GM12878 (cell line): ENCODE measurements at regions not wholly inside any gene's neighbourhood (a gene's known extent, or its start where the extent isn't known, plus 50 kb on each side); places are given as distances from the start of the nearest gene placed in this dataset.
A peak's percentile ranks its signal among the peaks of the same experiment; 100 is the strongest.

Source experiments
- ATAC-seq: fragments of 200-7000 bp; cut with Tn5 transposase; 3 replicates; pipeline ENCODE4 v1.9.1; 2020; ENCODE audit warnings: mild to moderate bottlenecking, moderate library complexity
- BruUV-seq: library from RNA; stranded (reverse); fragments of 400-500 nt; replicated peaks from 2 replicates; lab custom pipeline; 2021; lab: Mats Ljungman, UMichigan
- CTCF ChIA-PET: fragments of 300-600 bp; sonication (Branson Sonifier 250); formaldehyde crosslinking; extraction: SDS; loops from one replicate; lab custom pipeline; 2021; ENCODE audit warnings: inconsistent platforms; lab: Yijun Ruan, JAX
- POLR2A ChIA-PET: fragments of 350-600 bp; formaldehyde crosslinking; extraction: SDS; loops from one replicate; lab custom pipeline; 2021; ENCODE audit warnings: inconsistent platforms; lab: Charles Lee
- RAD21 ChIA-PET: fragments of 300-600 bp; sonication (Branson Sonifier 250); formaldehyde crosslinking; loops from one replicate; lab custom pipeline; 2023; ENCODE audit warnings: antibody characterized with exemption; ENCODE audit not compliant: unreplicated experiment; lab: Charles Lee
- SMC1A ChIA-PET: fragments of 300-600 bp; sonication (Branson Sonifier 250); formaldehyde crosslinking; loops from one replicate; lab custom pipeline; 2023; ENCODE audit not compliant: unreplicated experiment, uncharacterized antibody; lab: Charles Lee
- DNase-seq: peaks from one replicate; pipeline ENCODE4 v3.0.0-alpha.2; 2011; ENCODE audit warnings: low read depth, low spot score
- FAIRE-seq: peaks from 3 replicates; lab custom pipeline; 2011; peaks lifted over from hg19 to GRCh38; lab: Jason Lieb, UNC
- H2AFZ ChIP-seq: 2 replicates; pipeline ENCODE4 v1.6.0; 2011; ENCODE audit warnings: low read depth, low read length, control low read depth; ENCODE audit not compliant: control insufficient read depth
- H3K27ac ChIP-seq: 2 replicates; pipeline ENCODE4 v1.5.1; 2011; ENCODE audit warnings: control low read depth; ENCODE audit not compliant: control insufficient read depth, insufficient read depth
- H3K27me3 ChIP-seq, 2 experiments: replicated peaks in 1 of 2; 2 replicates each; pipeline versions ENCODE4 v1.6.0 to v1.6.1; 2011; ENCODE audit warnings: low read length in 1 of 2; ENCODE audit not compliant: control insufficient read depth in 2 of 2, insufficient read depth in 2 of 2
- H3K36me3 ChIP-seq, 2 experiments: 2 replicates each; pipeline ENCODE4 v1.5.1; 2011; ENCODE audit warnings: low read length in 1 of 2; ENCODE audit not compliant: control insufficient read depth in 2 of 2, insufficient read depth in 2 of 2
- H3K4me1 ChIP-seq: 2 replicates; pipeline ENCODE4 v1.6.1; 2011; ENCODE audit warnings: mild to moderate bottlenecking, low read length, moderate library complexity, mixed read lengths; ENCODE audit not compliant: control insufficient read depth, insufficient read depth
- H3K4me2 ChIP-seq: 2 replicates; pipeline ENCODE4 v1.6.0; 2011; ENCODE audit warnings: control low read depth; ENCODE audit not compliant: control insufficient read depth, insufficient read depth
- H3K4me3 ChIP-seq: fragments of 200-600 bp; sonication (generic); 2 replicates; pipeline ENCODE4 v1.5.1; 2016
- H3K79me2 ChIP-seq: 2 replicates; pipeline ENCODE4 v1.6.0; 2011; ENCODE audit warnings: low read length; ENCODE audit not compliant: control insufficient read depth, insufficient read depth
- H3K9ac ChIP-seq: 2 replicates; pipeline ENCODE4 v1.8.0; 2011; ENCODE audit warnings: low read length, control low read depth, mixed read lengths; ENCODE audit not compliant: control insufficient read depth, insufficient read depth
- H3K9me3 ChIP-seq: replicated peaks from 3 replicates; pipeline ENCODE4 v1.5.1; 2011; ENCODE audit warnings: mild to moderate bottlenecking, low read length; ENCODE audit not compliant: control insufficient read depth, insufficient read depth
- H4K20me1 ChIP-seq: 2 replicates; pipeline ENCODE4 v1.6.0; 2011; ENCODE audit not compliant: control insufficient read depth, insufficient read depth
- ATF7 ChIP-seq: fragments of 450-650 bp; IDR thresholded peaks from 2 replicates; pipeline ENCODE4 v1.6.1; 2016; ENCODE audit warnings: low read depth, mild to moderate bottlenecking
- HDAC6 ChIP-seq: fragments of 200-600 bp; sonication (generic); IDR thresholded peaks from one replicate; pipeline ENCODE4 v1.8.0; 2017; ENCODE audit warnings: antibody characterized with exemption; ENCODE audit not compliant: unreplicated experiment
- NFYB ChIP-seq: IDR thresholded peaks from 2 replicates; pipeline ENCODE4 v1.6.1; 2011; ENCODE audit warnings: low read depth, mild to moderate bottlenecking, low read length, improper control_type of control experiment, moderate library complexity; ENCODE audit not compliant: insufficient read depth
- NR2C1 ChIP-seq: fragments of 450-650 bp; IDR thresholded peaks from 2 replicates; pipeline ENCODE4 v1.6.1; 2017; ENCODE audit warnings: antibody characterized with exemption, mild to moderate bottlenecking, moderate library complexity
- RAD51 ChIP-seq: fragments of 450-650 bp; IDR thresholded peaks from 2 replicates; pipeline ENCODE4 v1.6.1; 2016; ENCODE audit warnings: moderate library complexity, mild to moderate bottlenecking, inconsistent platforms
- ZBED1 ChIP-seq: IDR thresholded peaks from 2 replicates; pipeline ENCODE4 v1.6.1; 2016; ENCODE audit warnings: borderline replicate concordance
- WGBS: methylation state at CpG from one replicate; pipeline ENCODE4 v1.1.6; 2016; ENCODE audit warnings: low lambda C conversion rate; ENCODE audit not compliant: insufficient replicate concordance, insufficient coverage; ENCODE audit errors: missing lambda C conversion rate; 5-methylcytosine and 5-hydroxymethylcytosine counted together
- in situ Hi-C: fragments of 300-500 bp; cut with MboI; formaldehyde crosslinking; loops from 9 replicates; pipeline ENCODE4 v1.14.3; 2018; ENCODE audit warnings: mixed read lengths
- intact Hi-C: fragments of 100-400 bp; cut with micrococcal nuclease; formaldehyde crosslinking; loops from one replicate; pipeline ENCODE4 v1.14.2; 2022; ENCODE audit not compliant: unreplicated experiment
- TF ChIP-seq, protein P1 (sequence below): fragments of 450-650 bp; formaldehyde crosslinking; IDR thresholded peaks from 2 replicates; pipeline ENCODE4 v1.5.0; 2022; ENCODE audit warnings: mild to moderate bottlenecking, missing genetic modification characterization
- TF ChIP-seq, protein P2 (sequence below): fragments of 150-350 bp; IDR thresholded peaks from 2 replicates; pipeline ENCODE4 v1.6.1; 2016; ENCODE audit warnings: low read depth, low read length
- TF ChIP-seq, protein P3 (sequence below): fragments of 450-650 bp; IDR thresholded peaks from 2 replicates; pipeline ENCODE4 v1.6.1; 2017; ENCODE audit warnings: mild to moderate bottlenecking, moderate library complexity

DNA sequence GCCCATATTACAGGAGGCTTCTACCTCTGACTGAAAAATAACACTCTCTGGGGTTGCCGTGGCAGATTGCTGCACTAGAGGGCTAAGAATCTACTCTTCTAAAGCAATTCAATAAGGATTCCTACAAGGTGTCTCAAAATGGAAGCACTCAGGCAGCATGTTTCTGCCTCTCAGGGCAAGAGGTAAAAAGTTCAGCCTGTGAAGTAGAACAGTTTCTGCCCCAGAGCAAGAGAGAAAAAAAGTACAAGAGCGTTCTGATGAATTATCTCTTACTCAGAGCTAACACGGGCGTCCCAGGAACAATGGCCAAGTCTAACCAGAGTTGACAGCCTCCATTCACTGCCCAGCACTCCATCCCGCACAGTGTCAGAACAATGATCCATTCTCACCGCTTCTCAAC is 71.3 kb upstream of the TES start:
- Histone ChIP-seq H3K4me1 (no peaks in the 10 kb centered on the region), H2AFZ (no peak overlapping the region), H4K20me1 (no peaks in the 10 kb centered on the region), H3K27ac (no peak overlapping the region), H3K36me3 (no peaks in the 10 kb centered on the region), H3K4me2 (no peak overlapping the region), H3K79me2 (no peaks in the 10 kb centered on the region), H3K9me3 (no peaks in the 10 kb centered on the region), H3K4me3 (no peak overlapping the region), H3K9ac (no peak overlapping the region), H3K27me3 (no peaks in the 10 kb centered on the region)
- ChIA-PET SMC1A (interaction anchor here (0.6 to 2.9 kb wide), 16 partner anchors 11 to 453 kb away, joined by 3 to 13 read pairs (median 4); no protein-coding TSS in a partner anchor), RAD21 (interaction anchor here (0.9 to 2.5 kb wide), 10 partner anchors 24 to 452 kb away, joined by 3 to 23 read pairs (median 8); no protein-coding TSS in a partner anchor), POLR2A (interaction anchor here (1.5 kb wide), 1 partner anchor 14 kb away, joined by 3 read pairs; no protein-coding TSS in a partner anchor), CTCF (interaction anchor here (0.7 to 8.3 kb wide), 27 partner anchors 10 to 672 kb away, joined by 3 to 72 read pairs (median 5); no protein-coding TSS in a partner anchor)
- in situ Hi-C loops (loop anchor here (5.0 kb wide), 1 partner anchor 98 kb away; no protein-coding TSS in a partner anchor), intact Hi-C loops (loop anchor here (2.0 to 10.0 kb wide), 2 partner anchors 34 to 446 kb away; no protein-coding TSS in a partner anchor)
- WGBS, result 46% methylated on average over 6 of the region's 6 CpGs
- FAIRE-seq (no peak), ATAC-seq (peak; percentile 20; the same call in 2 of the 3 replicates), DNase-seq (no peak)
- BruUV-seq, result no TSS peak
- TF ChIP-seq, protein P1, sequence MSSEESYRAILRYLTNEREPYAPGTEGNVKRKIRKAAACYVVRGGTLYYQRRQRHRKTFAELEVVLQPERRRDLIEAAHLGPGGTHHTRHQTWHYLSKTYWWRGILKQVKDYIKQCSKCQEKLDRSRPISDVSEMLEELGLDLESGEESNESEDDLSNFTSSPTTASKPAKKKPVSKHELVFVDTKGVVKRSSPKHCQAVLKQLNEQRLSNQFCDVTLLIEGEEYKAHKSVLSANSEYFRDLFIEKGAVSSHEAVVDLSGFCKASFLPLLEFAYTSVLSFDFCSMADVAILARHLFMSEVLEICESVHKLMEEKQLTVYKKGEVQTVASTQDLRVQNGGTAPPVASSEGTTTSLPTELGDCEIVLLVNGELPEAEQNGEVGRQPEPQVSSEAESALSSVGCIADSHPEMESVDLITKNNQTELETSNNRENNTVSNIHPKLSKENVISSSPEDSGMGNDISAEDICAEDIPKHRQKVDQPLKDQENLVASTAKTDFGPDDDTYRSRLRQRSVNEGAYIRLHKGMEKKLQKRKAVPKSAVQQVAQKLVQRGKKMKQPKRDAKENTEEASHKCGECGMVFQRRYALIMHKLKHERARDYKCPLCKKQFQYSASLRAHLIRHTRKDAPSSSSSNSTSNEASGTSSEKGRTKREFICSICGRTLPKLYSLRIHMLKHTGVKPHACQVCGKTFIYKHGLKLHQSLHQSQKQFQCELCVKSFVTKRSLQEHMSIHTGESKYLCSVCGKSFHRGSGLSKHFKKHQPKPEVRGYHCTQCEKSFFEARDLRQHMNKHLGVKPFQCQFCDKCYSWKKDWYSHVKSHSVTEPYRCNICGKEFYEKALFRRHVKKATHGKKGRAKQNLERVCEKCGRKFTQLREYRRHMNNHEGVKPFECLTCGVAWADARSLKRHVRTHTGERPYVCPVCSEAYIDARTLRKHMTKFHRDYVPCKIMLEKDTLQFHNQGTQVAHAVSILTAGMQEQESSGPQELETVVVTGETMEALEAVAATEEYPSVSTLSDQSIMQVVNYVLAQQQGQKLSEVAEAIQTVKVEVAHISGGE, result no peak
- TF ChIP-seq HDAC6 (no peak), ZBED1 (no peak), NFYB (no peak), NR2C1 (no peak), RAD51 (no peak), ATF7 (no peak)
- TF ChIP-seq, protein P2, sequence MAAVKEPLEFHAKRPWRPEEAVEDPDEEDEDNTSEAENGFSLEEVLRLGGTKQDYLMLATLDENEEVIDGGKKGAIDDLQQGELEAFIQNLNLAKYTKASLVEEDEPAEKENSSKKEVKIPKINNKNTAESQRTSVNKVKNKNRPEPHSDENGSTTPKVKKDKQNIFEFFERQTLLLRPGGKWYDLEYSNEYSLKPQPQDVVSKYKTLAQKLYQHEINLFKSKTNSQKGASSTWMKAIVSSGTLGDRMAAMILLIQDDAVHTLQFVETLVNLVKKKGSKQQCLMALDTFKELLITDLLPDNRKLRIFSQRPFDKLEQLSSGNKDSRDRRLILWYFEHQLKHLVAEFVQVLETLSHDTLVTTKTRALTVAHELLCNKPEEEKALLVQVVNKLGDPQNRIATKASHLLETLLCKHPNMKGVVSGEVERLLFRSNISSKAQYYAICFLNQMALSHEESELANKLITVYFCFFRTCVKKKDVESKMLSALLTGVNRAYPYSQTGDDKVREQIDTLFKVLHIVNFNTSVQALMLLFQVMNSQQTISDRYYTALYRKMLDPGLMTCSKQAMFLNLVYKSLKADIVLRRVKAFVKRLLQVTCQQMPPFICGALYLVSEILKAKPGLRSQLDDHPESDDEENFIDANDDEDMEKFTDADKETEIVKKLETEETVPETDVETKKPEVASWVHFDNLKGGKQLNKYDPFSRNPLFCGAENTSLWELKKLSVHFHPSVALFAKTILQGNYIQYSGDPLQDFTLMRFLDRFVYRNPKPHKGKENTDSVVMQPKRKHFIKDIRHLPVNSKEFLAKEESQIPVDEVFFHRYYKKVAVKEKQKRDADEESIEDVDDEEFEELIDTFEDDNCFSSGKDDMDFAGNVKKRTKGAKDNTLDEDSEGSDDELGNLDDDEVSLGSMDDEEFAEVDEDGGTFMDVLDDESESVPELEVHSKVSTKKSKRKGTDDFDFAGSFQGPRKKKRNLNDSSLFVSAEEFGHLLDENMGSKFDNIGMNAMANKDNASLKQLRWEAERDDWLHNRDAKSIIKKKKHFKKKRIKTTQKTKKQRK, result no peak
- TF ChIP-seq, protein P3, sequence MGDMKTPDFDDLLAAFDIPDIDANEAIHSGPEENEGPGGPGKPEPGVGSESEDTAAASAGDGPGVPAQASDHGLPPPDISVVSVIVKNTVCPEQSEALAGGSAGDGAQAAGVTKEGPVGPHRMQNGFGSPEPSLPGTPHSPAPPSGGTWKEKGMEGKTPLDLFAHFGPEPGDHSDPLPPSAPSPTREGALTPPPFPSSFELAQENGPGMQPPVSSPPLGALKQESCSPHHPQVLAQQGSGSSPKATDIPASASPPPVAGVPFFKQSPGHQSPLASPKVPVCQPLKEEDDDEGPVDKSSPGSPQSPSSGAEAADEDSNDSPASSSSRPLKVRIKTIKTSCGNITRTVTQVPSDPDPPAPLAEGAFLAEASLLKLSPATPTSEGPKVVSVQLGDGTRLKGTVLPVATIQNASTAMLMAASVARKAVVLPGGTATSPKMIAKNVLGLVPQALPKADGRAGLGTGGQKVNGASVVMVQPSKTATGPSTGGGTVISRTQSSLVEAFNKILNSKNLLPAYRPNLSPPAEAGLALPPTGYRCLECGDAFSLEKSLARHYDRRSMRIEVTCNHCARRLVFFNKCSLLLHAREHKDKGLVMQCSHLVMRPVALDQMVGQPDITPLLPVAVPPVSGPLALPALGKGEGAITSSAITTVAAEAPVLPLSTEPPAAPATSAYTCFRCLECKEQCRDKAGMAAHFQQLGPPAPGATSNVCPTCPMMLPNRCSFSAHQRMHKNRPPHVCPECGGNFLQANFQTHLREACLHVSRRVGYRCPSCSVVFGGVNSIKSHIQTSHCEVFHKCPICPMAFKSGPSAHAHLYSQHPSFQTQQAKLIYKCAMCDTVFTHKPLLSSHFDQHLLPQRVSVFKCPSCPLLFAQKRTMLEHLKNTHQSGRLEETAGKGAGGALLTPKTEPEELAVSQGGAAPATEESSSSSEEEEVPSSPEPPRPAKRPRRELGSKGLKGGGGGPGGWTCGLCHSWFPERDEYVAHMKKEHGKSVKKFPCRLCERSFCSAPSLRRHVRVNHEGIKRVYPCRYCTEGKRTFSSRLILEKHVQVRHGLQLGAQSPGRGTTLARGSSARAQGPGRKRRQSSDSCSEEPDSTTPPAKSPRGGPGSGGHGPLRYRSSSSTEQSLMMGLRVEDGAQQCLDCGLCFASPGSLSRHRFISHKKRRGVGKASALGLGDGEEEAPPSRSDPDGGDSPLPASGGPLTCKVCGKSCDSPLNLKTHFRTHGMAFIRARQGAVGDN, result no peak
